GM21723 (cell line): ENCODE measurements at regions not wholly inside any gene's neighbourhood (a gene's known extent, or its start where the extent isn't known, plus 50 kb on each side); places are given as distances from the start of the nearest gene placed in this dataset.
"Not testable (repeated sequence)": the region's sequence is repeated elsewhere in the genome, so short reads cannot be mapped to it uniquely, and the experiment has no call there.

Experiments used
- ATAC-seq: cut with Tn5 transposase; IDR thresholded peaks from one replicate; pipeline ENCODE4 v1.9.1; 2021; ENCODE audit warnings: mild to moderate bottlenecking, moderate library complexity; ENCODE audit not compliant: unreplicated experiment

GRCh38 chr9:104195142-104195541 lies 101.0 kb downstream of the SMC2 start:
- not testable (repeated sequence) for ATAC-seq

- ATAC-seq = no peak
Measured at GRCh38 chr9:104200456-104200994, 106.4 kb downstream of the SMC2 start.

- ATAC-seq = no peak
Measured at GRCh38 chr9:104206766-104207165, 112.7 kb downstream of the SMC2 start.

GRCh38 chr9:104209387-104209786 lies 115.3 kb downstream of the SMC2 start:
- ATAC-seq = no peak

GRCh38 chr9:104227108-104227507 lies 133.0 kb downstream of the SMC2 start:
- no peak for ATAC-seq

- ATAC-seq = no peak
Measured at GRCh38 chr9:104232781-104233341, 138.8 kb downstream of the SMC2 start.

- no peak for ATAC-seq
Measured at GRCh38 chr9:104233366-104233765, 139.3 kb downstream of the SMC2 start.

- not testable (repeated sequence) for ATAC-seq
Measured at GRCh38 chr9:104234632-104235337, 140.7 kb downstream of the SMC2 start.

- not testable (repeated sequence) for ATAC-seq
Measured at GRCh38 chr9:104235347-104236120, 141.4 kb downstream of the SMC2 start.

- no peak for ATAC-seq
Measured at GRCh38 chr9:104238668-104239067, 144.6 kb downstream of the SMC2 start.

GRCh38 chr9:104240890-104241289 lies 146.8 kb downstream of the SMC2 start:
- ATAC-seq = no peak

- no peak for ATAC-seq
Measured at GRCh38 chr9:104245925-104246324, 151.8 kb downstream of the SMC2 start.

- ATAC-seq = no peak
Measured at GRCh38 chr9:104247899-104248460, 153.9 kb downstream of the SMC2 start.

GRCh38 chr9:104256031-104256695 lies 162.1 kb downstream of the SMC2 start:
- no peak for ATAC-seq

GRCh38 chr9:104256696-104257062 lies 162.6 kb downstream of the SMC2 start:
- no peak for ATAC-seq

- ATAC-seq = no peak
Measured at GRCh38 chr9:104258296-104259011, 164.3 kb downstream of the SMC2 start.

- no peak for ATAC-seq
Measured at GRCh38 chr9:104260004-104260403, 165.9 kb downstream of the SMC2 start.

GRCh38 chr9:104263942-104264341 lies 169.8 kb downstream of the SMC2 start:
- ATAC-seq = no peak

- ATAC-seq = no peak
Measured at GRCh38 chr9:104264431-104264830, 170.3 kb downstream of the SMC2 start.

- no peak for ATAC-seq
Measured at GRCh38 chr9:104269374-104269773, 175.3 kb downstream of the SMC2 start.
